ENCODE measurements at regions not wholly inside any gene's neighbourhood (a gene's known extent, or its start where the extent isn't known, plus 50 kb on each side); places are given as distances from the start of the nearest gene placed in this dataset.

- TF ChIP-seq CTCF (IDR thresholded peaks at IDR 0.05), result no peak
- no peak for TF ChIP-seq POLR2A (IDR thresholded peaks at IDR 0.05)
Observed at GRCh38 chr7:138328215-138328614, 131.8 kb upstream of the TRIM24 start.
